Cardiac muscle cell (in vitro differentiated cells and primary cell): ENCODE measurements at regions not wholly inside any gene's neighbourhood (a gene's known extent, or its start where the extent isn't known, plus 50 kb on each side); places are given as distances from the start of the nearest gene placed in this dataset.

Source experiments
- DNase-seq, 2 donors: peaks; one replicate each; pipeline versions ENCODE4 v3.0.0 to v3.0.0-alpha.2; 2010 to 2017; ENCODE audit warnings: low read depth in 1 of 2, low spot score in 1 of 2
- H3K27ac ChIP-seq: fragments of 200-600 bp; sonication (generic); 2 replicates; pipeline ENCODE4 v1.5.1; 2016
- H3K27me3 ChIP-seq: fragments of 200-600 bp; sonication (generic); 2 replicates; pipeline ENCODE4 v1.6.0; 2016; ENCODE audit warnings: control low read depth
- H3K36me3 ChIP-seq: fragments of 200-600 bp; sonication (generic); 2 replicates; pipeline ENCODE4 v1.5.1; 2016; ENCODE audit warnings: control low read depth
- H3K4me1 ChIP-seq: fragments of 200-600 bp; sonication (generic); 2 replicates; pipeline ENCODE4 v1.8.1; 2017; ENCODE audit warnings: low read depth, mild to moderate bottlenecking, mixed run types
- H3K4me3 ChIP-seq: fragments of 200-600 bp; sonication (generic); 2 replicates; pipeline ENCODE4 v1.5.1; 2016; ENCODE audit warnings: mild to moderate bottlenecking
- H3K9me3 ChIP-seq: fragments of 200-600 bp; sonication (generic); 2 replicates; pipeline ENCODE4 v1.5.1; 2017; ENCODE audit warnings: low read depth, mild to moderate bottlenecking, control low read depth
- TF ChIP-seq, protein P1 (sequence below): IDR thresholded peaks from 2 replicates; pipeline ENCODE4 v1.5.1; 2012; ENCODE audit warnings: low read depth, mild to moderate bottlenecking, low read length

DNA sequence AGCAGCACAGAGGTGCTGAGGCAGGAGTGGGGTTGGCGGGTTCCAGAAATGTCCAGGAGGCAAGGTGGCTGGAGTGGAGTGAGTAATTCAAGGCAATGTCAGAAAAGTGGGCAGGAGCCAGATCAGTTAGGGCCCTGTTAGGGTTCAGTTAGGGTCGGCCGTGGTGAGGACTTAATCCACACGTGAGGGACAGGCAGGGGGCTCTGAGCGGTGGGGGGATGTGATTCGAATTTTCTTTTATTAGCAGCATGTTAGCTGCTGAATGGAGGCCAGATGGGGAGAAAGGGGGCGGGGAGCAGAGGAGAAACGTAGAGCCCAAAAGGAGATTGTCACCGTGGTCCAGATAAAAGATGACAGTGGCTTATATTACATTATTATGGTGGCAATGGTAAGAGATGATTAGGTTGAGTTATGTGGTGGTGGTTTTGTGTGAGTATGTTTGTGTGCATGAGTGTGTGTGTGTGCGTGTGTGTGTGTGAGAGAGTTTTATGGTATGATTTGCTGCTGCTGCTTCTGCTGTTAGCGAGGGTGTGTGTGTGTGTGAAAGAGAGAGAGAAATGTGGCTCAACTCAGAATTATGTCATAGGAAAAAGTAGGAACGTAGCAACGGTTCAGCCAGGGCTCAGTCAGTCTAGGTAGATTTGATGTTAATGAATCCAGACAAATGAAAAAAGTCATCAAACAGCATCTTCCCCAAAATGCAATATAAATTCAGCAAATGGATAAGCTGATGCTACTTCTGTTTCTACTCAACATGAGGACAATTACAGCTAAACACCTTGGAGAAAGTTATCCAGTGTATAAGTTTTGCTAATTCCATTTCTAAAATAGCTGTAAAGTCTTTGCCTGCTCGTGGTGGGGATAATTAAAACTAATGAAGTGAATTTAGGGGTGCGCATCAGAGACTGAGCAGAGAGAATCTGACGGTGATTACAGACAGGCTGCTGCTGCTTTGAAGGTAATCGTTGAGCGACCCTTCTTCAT is 390.6 kb downstream of the HAPSTR1 start:
- TF ChIP-seq, protein P1, sequence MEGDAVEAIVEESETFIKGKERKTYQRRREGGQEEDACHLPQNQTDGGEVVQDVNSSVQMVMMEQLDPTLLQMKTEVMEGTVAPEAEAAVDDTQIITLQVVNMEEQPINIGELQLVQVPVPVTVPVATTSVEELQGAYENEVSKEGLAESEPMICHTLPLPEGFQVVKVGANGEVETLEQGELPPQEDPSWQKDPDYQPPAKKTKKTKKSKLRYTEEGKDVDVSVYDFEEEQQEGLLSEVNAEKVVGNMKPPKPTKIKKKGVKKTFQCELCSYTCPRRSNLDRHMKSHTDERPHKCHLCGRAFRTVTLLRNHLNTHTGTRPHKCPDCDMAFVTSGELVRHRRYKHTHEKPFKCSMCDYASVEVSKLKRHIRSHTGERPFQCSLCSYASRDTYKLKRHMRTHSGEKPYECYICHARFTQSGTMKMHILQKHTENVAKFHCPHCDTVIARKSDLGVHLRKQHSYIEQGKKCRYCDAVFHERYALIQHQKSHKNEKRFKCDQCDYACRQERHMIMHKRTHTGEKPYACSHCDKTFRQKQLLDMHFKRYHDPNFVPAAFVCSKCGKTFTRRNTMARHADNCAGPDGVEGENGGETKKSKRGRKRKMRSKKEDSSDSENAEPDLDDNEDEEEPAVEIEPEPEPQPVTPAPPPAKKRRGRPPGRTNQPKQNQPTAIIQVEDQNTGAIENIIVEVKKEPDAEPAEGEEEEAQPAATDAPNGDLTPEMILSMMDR: no peak
- DNase-seq: no peak
- Histone ChIP-seq H3K4me3 (no peak overlapping the region), H3K9me3 (no peaks in the 10 kb centered on the region), H3K27me3 (no peaks in the 10 kb centered on the region), H3K36me3 (no peaks in the 10 kb centered on the region), H3K4me1 (no peaks in the 10 kb centered on the region), H3K27ac (no peak overlapping the region)

DNA sequence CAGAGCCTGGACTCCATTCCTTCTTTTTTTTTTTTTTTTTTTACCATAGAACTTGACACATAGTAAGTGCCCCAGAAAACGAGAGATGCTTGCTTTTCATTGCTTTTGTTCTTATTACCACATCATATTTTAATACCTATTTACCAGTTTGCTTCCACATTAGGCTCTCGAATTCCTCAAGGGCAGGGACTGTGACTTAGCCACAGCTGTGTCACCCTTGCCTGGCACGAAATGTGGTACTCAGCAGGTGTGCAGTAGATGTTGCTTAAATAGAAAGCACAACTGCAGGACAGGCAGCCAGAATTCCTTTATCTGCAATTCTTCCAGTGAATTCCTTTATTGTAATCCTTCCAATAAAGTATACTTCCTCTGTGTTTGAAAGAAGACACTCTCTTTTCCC is 393.0 kb downstream of the HAPSTR1 start:
- no peak for DNase-seq
- TF ChIP-seq, protein P1: no peak
- Histone ChIP-seq H3K4me3 (no peak overlapping the region), H3K4me1 (no peaks in the 10 kb centered on the region), H3K9me3 (no peaks in the 10 kb centered on the region), H3K27me3 (no peaks in the 10 kb centered on the region), H3K36me3 (no peaks in the 10 kb centered on the region), H3K27ac (no peak overlapping the region)

DNA sequence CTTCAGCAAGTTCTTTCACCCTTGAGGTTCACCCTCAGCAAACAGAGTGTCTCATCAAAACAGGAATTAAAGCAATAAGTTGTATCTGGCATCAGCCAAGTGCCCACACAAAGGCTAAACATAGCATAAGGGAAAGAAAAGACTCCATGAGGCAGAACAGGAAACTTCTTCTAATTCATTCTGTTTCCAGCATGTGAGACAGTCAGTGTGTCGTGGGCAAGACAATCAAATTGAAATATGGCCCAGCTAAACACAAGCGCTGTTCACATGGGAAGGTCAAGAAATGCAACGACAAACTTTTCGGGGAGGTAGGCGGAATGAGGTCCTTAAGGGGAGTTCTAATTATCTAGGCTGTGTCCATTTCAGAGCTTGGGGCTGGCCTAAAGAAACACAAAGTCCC is 393.4 kb downstream of the HAPSTR1 start:
- Histone ChIP-seq H3K9me3 (no peaks in the 10 kb centered on the region), H3K4me3 (no peak overlapping the region), H3K27ac (no peak overlapping the region), H3K36me3 (no peaks in the 10 kb centered on the region), H3K4me1 (no peaks in the 10 kb centered on the region), H3K27me3 (no peaks in the 10 kb centered on the region)
- DNase-seq: no peak
- TF ChIP-seq, protein P1: no peak

DNA sequence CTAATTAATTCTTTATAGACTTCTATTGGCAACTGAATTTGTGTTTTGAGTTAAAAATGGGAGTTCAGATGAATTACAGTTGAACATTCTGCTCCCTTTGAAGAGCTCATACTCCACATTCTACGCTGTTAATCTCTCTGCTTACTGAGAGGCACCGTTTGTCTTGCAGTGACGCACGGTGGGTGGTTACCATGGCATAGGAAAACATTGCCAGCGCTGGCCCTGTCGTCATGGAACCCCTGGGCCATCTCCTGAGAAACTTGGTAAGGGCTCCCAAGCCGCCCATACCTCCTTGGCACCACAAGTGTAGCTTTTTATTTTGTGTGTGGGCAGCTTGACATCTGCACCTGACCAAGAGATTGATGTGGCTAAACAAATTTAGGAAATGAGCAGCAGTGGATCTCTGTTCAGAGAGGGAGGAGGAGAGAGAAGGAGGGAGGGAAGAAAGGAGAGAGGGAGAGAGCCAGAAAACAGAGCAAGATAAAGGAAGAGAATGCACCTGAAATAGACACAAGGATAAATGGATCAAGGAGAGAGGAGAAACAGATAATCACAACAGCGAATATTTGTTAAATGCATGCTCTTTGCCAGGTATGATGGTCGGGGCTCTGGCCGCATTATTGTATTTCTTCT is 398.5 kb downstream of the HAPSTR1 start:
- DNase-seq: no peak
- H3K27me3 ChIP-seq: no peaks in the 10 kb centered on the region
- H3K36me3 ChIP-seq: no peaks in the 10 kb centered on the region
- TF ChIP-seq, protein P1: no peak
- no peaks in the 10 kb centered on the region for H3K4me1 ChIP-seq
- H3K4me3 ChIP-seq: no peak overlapping the region
- H3K27ac ChIP-seq: no peak overlapping the region
- H3K9me3 ChIP-seq: no peaks in the 10 kb centered on the region

DNA sequence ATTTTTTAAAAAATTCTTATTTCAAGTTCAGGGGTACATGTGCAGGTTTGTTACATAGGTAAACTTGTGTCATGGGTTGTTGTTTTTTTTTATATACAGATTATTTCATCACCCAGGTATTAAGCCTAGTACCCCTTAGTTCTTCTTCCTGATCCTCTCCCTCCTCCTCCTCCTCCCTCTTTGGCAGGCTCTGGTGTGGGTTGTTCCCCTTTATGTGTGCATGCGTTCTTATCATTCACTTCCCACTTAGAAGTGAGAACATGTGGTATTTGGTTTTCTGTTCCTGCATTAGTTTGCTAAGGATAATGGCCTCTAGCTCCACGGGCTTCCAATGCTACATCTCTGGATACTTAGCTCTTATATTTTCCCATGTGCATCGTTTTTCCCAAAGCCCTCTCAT is 404.4 kb downstream of the HAPSTR1 start:
- no peak overlapping the region for H3K4me3 ChIP-seq
- H3K36me3 ChIP-seq: no peaks in the 10 kb centered on the region
- no peaks in the 10 kb centered on the region for H3K9me3 ChIP-seq
- no peak overlapping the region for H3K27ac ChIP-seq
- DNase-seq: no peak
- TF ChIP-seq, protein P1: no peak
- H3K4me1 ChIP-seq: no peaks in the 10 kb centered on the region
- no peaks in the 10 kb centered on the region for H3K27me3 ChIP-seq
